ENCODE measurements at regions not wholly inside any gene's neighbourhood (a gene's known extent, or its start where the extent isn't known, plus 50 kb on each side); places are given as distances from the start of the nearest gene placed in this dataset.
"Not testable (repeated sequence)": the region's sequence is repeated elsewhere in the genome, so short reads cannot be mapped to it uniquely, and the experiment has no call there.

- intact Hi-C loops (cut with micrococcal nuclease): loop anchor here (5.0 kb wide), 1 partner anchor 57 kb away; no protein-coding TSS in a partner anchor
Observed at GRCh38 chr7:142514716-142515115, 234.6 kb upstream of the PRSS1 start.

More at GRCh38 chr7:142514716-142515115, 234.6 kb upstream of the PRSS1 start:
- H3K79me1 ChIP-seq (ENCODE audit: low read depth in 1 of 2, low read length in 2 of 2); H4K91ac ChIP-seq (ENCODE audit: insufficient read depth, low read depth, low read length); H3K4me2 ChIP-seq (ENCODE audit: low read depth, low read length); H3K9me3 ChIP-seq (ENCODE audit: control insufficient read depth, insufficient read depth, low read length); H2BK20ac ChIP-seq (ENCODE audit: low read depth, low read length); H3K4ac ChIP-seq (ENCODE audit: low read depth, low read length); H3K56ac ChIP-seq (ENCODE audit: extremely low read depth, insufficient read depth, low read length); H3K14ac ChIP-seq (replicated peaks; ENCODE audit: low read depth, low read length); H3K18ac ChIP-seq (ENCODE audit: low read depth, low read length); H3K27me3 ChIP-seq (ENCODE audit: control insufficient read depth, insufficient read depth, low read length); H3K23ac ChIP-seq (ENCODE audit: low read depth, low read length); H2BK5ac ChIP-seq (ENCODE audit: low read depth, low read length, poor library complexity, severe bottlenecking); in situ Hi-C loops (cut with MboI; ENCODE audit: low sequenced_read_pairs); H4K8ac ChIP-seq (ENCODE audit: low read depth in 2 of 2, low read length in 2 of 2); POLR2A ChIA-PET (ENCODE audit: unreplicated experiment); H3K36me3 ChIP-seq (ENCODE audit: control insufficient read depth, insufficient read depth, low read length); H3K4me1 ChIP-seq (ENCODE audit: control insufficient read depth, insufficient read depth, low read length); H2BK15ac ChIP-seq (ENCODE audit: low read depth, low read length); H3K9me1 ChIP-seq (ENCODE audit: insufficient read depth, low read length); ATAC-seq (ENCODE audit: low read depth); H4K5ac ChIP-seq (ENCODE audit: low read depth, low read length); H4K20me1 ChIP-seq (ENCODE audit: insufficient read depth, low read length); H3K9ac ChIP-seq (ENCODE audit: low read depth, low read length); H3K4me3 ChIP-seq (ENCODE audit: insufficient read depth, low read depth, low read length); H2AK5ac ChIP-seq (ENCODE audit: low read depth, low read length); H2AK9ac ChIP-seq (replicated peaks; ENCODE audit: low read depth, low read length, poor library complexity); H2BK120ac ChIP-seq (ENCODE audit: low read depth, low read length); BruUV-seq (replicated peaks); H3K27ac ChIP-seq (ENCODE audit: insufficient read depth, low read length); DNase-seq; H2AFZ ChIP-seq (replicated peaks; ENCODE audit: low read length, poor library complexity): not testable (repeated sequence)
- CTCF ChIA-PET: interaction anchor here (1.2 kb wide), 1 partner anchor 118 kb away, joined by 3 read pairs; no protein-coding TSS in a partner anchor
- dilution Hi-C loops (cut with HindIII; ENCODE audit: low sequenced_read_pairs, unreplicated experiment): loop anchor here (25.0 kb wide), 1 partner anchor 273 kb away; no protein-coding TSS in a partner anchor
- WGBS, 2 experiments (ENCODE audit: extremely low coverage in 2 of 2, insufficient read length in 1 of 2): no CpG with 5 or more reads among the region's 1 CpG
